ENCODE measurements at regions not wholly inside any gene's neighbourhood (a gene's known extent, or its start where the extent isn't known, plus 50 kb on each side); places are given as distances from the start of the nearest gene placed in this dataset.

DNA sequence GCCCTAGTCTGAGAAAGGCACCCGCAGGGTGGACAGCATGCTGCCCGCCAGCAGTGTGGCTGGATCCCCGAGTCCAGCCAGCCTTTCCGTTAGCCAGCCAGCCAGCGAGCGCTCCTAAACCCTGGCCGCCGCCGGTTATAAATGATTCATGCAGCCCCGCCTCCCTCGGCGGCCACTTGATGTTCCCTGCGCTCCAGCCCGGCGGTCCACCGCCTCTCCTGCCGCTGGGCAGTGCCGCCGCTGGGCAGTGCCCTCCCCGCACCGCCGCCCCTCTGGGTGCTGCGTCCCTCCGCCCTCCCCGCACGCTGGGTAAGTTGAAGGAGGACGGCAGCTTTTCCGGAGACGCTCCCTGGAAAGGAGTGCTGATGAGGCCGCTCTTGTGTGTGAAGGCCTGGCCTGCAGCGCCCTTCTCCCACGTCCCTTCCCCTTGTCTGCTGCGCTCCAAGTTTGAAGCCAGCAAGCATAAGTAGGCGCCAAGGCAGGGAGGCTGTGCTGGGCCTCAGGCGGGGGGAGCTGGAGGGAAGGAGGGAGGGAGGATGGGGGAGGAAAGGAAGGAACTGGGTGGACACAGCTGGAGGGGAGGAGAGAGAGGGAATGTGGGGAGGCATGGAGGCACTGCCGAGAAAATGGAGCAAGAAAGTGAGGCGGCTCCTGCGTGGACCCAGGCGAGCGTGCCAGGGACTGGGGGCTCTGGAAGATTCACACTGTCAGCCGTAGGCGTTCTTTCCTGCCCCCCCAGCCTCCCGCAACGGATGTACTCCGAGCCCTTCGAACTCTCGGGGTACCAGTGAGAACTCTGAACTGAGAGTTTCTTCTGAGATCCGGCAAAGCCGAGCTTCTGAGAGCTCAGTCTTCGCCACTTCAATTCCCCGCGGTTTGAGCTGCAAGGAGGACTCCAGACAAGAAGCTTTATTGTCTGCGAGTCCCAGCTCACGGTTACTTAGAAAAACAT, 131.9 kb downstream of the GLI2 start:
- WGBS (ENCODE audit: low lambda C conversion rate, missing lambda C conversion rate): 41% methylated on average over 44 of the region's 54 CpGs
- peaks cover 4% of the 10 kb centered on the region for H3K79me2 ChIP-seq
- peak overlapping the region; percentile 87 for H3K4me2 ChIP-seq
- H3K36me3 ChIP-seq (replicated peaks; ENCODE audit: insufficient read depth, low read depth): no peaks in the 10 kb centered on the region
- H4K20me1 ChIP-seq (ENCODE audit: insufficient read depth, poor library complexity, severe bottlenecking): no peaks in the 10 kb centered on the region
- H3K9me2 ChIP-seq (replicated peaks; ENCODE audit: insufficient read depth): no peaks in the 10 kb centered on the region
- no peaks in the 10 kb centered on the region for H3K27me3 ChIP-seq
- no peak overlapping the region for H2AFZ ChIP-seq
- no peak for TF ChIP-seq EZH2phosphoT487 (IDR thresholded peaks at IDR 0.05; ENCODE audit: low read depth, severe bottlenecking, unreplicated experiment)
- TF ChIP-seq EZH2 (IDR thresholded peaks at IDR 0.05; ENCODE audit: borderline replicate concordance): no peak
- no peak for TF ChIP-seq CTCF (IDR thresholded peaks at IDR 0.05; ENCODE audit: poor library complexity)
- no peak overlapping the region for H3K4me3 ChIP-seq
- H3K4me1 ChIP-seq (ENCODE audit: insufficient read depth): peaks cover 34% of the 10 kb centered on the region
- no peaks in the 10 kb centered on the region for H3K9me3 ChIP-seq (ENCODE audit: low read depth)
- DNase-seq (ENCODE audit: low spot score): peak; percentile 75
- peak overlapping the region; percentile 93 for H3K27ac ChIP-seq

DNA sequence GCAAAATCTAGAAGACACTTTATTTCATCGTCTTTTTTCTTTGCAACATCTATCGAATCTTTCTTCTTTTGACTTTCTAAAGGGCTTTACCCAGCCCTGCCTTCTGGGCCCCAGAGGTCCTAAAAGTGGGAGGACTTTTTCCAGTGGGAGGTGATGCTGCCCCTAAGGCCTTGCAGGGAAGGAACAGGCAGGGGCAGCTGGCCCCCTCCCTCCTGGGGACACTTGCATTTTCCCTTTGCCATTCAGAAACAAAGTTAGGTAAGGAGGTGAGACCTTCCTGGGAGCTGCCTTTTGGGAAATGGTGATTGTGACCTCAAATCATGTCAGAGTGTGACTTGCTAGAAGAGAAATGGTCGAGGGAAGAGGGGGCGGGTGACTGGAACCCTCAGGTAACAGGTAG, 132.7 kb downstream of the GLI2 start:
- 86% methylated on average over 4 of the region's 4 CpGs for WGBS (ENCODE audit: low lambda C conversion rate, missing lambda C conversion rate)
- no peaks in the 10 kb centered on the region for H4K20me1 ChIP-seq (ENCODE audit: insufficient read depth, poor library complexity, severe bottlenecking)
- peaks cover 7% of the 10 kb centered on the region for H3K79me2 ChIP-seq
- no peaks in the 10 kb centered on the region for H3K9me2 ChIP-seq (replicated peaks; ENCODE audit: insufficient read depth)
- H3K4me1 ChIP-seq (ENCODE audit: insufficient read depth): peaks cover 26% of the 10 kb centered on the region
- no peaks in the 10 kb centered on the region for H3K36me3 ChIP-seq (replicated peaks; ENCODE audit: insufficient read depth, low read depth)
- no peak overlapping the region for H3K4me3 ChIP-seq
- peak overlapping the region; percentile 87 for H3K4me2 ChIP-seq
- no peaks in the 10 kb centered on the region for H3K27me3 ChIP-seq
- no peak overlapping the region for H2AFZ ChIP-seq
- TF ChIP-seq EZH2 (IDR thresholded peaks at IDR 0.05; ENCODE audit: borderline replicate concordance) (no peak), CTCF (IDR thresholded peaks at IDR 0.05; ENCODE audit: poor library complexity) (no peak), EZH2phosphoT487 (IDR thresholded peaks at IDR 0.05; ENCODE audit: low read depth, severe bottlenecking, unreplicated experiment) (no peak)
- DNase-seq (ENCODE audit: low spot score): no peak
- peak overlapping the region; percentile 93 for H3K27ac ChIP-seq
- H3K9me3 ChIP-seq (ENCODE audit: low read depth): no peaks in the 10 kb centered on the region

DNA sequence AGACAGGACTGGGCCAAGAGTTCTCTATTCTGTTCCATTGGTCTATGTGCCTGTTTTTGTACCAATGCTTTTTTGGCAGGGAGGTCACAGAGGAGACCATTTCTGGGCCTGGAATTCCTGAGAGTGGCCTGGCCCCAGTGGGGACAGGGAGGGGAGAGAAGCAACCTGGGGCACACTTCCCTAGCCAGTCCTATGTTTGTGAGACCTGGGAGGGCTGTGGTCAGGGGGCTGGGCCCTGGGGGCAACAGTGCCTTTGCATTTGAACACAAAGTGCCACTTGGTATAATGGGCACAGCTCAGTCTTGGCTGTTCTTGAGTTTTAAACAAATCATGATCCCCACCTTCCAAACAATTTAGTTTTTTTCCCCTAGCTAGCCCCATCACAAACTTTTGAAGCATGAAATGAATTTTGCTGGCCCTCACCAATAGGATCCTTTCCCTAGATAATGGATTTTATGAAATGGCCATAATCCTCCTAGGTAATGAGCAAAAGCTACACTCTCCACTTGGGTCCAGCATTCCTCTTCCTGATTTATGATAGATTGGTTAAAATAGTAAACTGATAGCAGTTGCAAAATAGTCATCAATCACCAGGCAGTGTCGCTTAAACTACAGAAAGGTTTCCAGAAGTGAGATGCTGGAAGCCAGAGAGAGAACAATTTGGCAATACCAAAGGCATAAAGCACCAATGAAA, 133.5 kb downstream of the GLI2 start:
- no peak overlapping the region for H3K4me3 ChIP-seq
- no peaks in the 10 kb centered on the region for H3K9me3 ChIP-seq (ENCODE audit: low read depth)
- no peaks in the 10 kb centered on the region for H3K27me3 ChIP-seq
- DNase-seq (ENCODE audit: low spot score): no peak
- H4K20me1 ChIP-seq (ENCODE audit: insufficient read depth, poor library complexity, severe bottlenecking): no peaks in the 10 kb centered on the region
- no peak overlapping the region for H2AFZ ChIP-seq
- no peak overlapping the region for H3K4me2 ChIP-seq
- H3K79me2 ChIP-seq: peaks cover 7% of the 10 kb centered on the region
- H3K27ac ChIP-seq: no peak overlapping the region
- WGBS (ENCODE audit: low lambda C conversion rate, missing lambda C conversion rate): 76% methylated on average over 1 of the region's 1 CpG
- no peaks in the 10 kb centered on the region for H3K9me2 ChIP-seq (replicated peaks; ENCODE audit: insufficient read depth)
- no peak for TF ChIP-seq EZH2phosphoT487 (IDR thresholded peaks at IDR 0.05; ENCODE audit: low read depth, severe bottlenecking, unreplicated experiment)
- no peak for TF ChIP-seq EZH2 (IDR thresholded peaks at IDR 0.05; ENCODE audit: borderline replicate concordance)
- no peak for TF ChIP-seq CTCF (IDR thresholded peaks at IDR 0.05; ENCODE audit: poor library complexity)
- H3K4me1 ChIP-seq (ENCODE audit: insufficient read depth): peaks cover 18% of the 10 kb centered on the region
- no peaks in the 10 kb centered on the region for H3K36me3 ChIP-seq (replicated peaks; ENCODE audit: insufficient read depth, low read depth)
